PC-9 (cell line): ENCODE measurements at regions not wholly inside any gene's neighbourhood (a gene's known extent, or its start where the extent isn't known, plus 50 kb on each side); places are given as distances from the start of the nearest gene placed in this dataset.

ENCODE experiments used
- EZH2 ChIP-seq: fragments of 200-600 bp; sonication (generic); IDR thresholded peaks from 2 replicates; pipeline ENCODE4 v1.8.0; 2017; ENCODE audit warnings: antibody characterized with exemption, low read depth
- TF ChIP-seq, protein P1 (sequence below): fragments of 200-600 bp; sonication (generic); conservative IDR thresholded peaks from 2 replicates; pipeline ENCODE4 v1.6.1; 2017; ENCODE audit warnings: mixed run types, antibody characterized with exemption, mild to moderate bottlenecking, moderate library complexity

- TF ChIP-seq, protein P1, sequence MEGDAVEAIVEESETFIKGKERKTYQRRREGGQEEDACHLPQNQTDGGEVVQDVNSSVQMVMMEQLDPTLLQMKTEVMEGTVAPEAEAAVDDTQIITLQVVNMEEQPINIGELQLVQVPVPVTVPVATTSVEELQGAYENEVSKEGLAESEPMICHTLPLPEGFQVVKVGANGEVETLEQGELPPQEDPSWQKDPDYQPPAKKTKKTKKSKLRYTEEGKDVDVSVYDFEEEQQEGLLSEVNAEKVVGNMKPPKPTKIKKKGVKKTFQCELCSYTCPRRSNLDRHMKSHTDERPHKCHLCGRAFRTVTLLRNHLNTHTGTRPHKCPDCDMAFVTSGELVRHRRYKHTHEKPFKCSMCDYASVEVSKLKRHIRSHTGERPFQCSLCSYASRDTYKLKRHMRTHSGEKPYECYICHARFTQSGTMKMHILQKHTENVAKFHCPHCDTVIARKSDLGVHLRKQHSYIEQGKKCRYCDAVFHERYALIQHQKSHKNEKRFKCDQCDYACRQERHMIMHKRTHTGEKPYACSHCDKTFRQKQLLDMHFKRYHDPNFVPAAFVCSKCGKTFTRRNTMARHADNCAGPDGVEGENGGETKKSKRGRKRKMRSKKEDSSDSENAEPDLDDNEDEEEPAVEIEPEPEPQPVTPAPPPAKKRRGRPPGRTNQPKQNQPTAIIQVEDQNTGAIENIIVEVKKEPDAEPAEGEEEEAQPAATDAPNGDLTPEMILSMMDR, result no peak
- TF ChIP-seq EZH2, result no peak
These were observed 185.6 kb upstream of the MBNL1 start for GRCh38 chr3:152083135-152083534.
